GM18505 (cell line): ENCODE measurements at regions not wholly inside any gene's neighbourhood (a gene's known extent, or its start where the extent isn't known, plus 50 kb on each side); places are given as distances from the start of the nearest gene placed in this dataset.
A peak's percentile ranks its signal among the peaks of the same experiment; 100 is the strongest.

ENCODE experiments used
- ATAC-seq: cut with Tn5 transposase; IDR thresholded peaks from one replicate; pipeline ENCODE4 v1.9.1; 2021; ENCODE audit not compliant: unreplicated experiment
- POLR2A ChIP-seq: IDR thresholded peaks from 4 replicates; pipeline ENCODE4 v1.6.1; 2011; ENCODE audit warnings: borderline replicate concordance; ENCODE audit not compliant: insufficient read depth, insufficient read length; ENCODE audit errors: extremely low read depth

DNA sequence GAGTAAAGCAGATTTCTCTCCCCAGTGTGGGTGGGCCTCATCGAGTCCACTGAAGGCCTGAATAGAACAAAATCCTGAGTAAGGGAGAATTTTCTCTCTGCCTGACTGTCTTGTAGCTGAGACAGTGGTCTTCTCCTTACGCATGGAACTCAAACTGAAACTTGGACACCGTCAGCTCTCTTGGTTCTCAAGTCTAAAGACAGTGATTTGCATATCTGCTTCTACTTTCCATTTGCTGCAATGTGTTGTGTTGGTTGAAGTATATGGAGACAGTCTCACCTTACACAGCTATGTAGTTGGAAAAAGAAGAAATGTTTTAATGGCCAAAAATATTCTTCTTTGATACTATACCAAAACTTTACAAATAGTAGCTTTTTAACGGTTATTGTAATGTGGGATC lies 160.2 kb upstream of the LMNTD1 start:
- ATAC-seq: peak; percentile 98
- TF ChIP-seq POLR2A: no peak

DNA sequence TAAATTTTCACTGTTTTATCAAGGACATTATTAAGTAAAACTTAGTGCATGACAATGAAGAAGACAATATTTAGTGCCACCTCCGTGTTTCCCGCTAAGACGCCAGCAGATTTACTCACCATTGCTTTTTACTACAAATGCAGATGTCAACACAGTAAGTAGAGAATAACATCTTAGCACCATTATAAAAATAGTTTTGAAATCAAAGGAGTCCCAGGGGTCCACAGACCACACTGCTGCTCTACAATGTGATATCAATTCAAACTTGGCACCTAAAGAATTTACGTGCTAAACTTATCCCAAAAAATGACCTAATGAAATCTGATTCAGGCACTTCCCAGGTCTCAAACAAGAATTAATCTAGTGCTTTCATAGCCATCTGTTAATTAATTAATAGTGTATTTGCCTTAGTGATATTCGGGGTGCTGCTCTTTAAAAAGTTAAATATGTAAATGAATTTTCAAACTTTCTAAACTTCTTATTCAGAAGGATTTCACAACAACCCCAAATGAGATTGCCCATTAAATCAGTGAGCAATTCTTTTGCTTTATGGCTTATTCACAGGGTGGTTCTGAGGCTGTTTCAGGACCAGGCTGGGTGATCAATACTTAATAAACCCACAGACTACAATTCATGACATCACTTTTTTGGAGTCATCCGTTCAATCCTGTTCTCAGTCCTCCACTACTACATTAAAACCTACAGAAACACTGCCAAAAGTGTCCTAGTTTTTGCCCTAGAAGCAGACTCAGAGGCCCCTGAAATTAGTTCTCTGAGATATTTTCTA lies 161.3 kb upstream of the LMNTD1 start:
- no peak for ATAC-seq
- TF ChIP-seq POLR2A: no peak

DNA sequence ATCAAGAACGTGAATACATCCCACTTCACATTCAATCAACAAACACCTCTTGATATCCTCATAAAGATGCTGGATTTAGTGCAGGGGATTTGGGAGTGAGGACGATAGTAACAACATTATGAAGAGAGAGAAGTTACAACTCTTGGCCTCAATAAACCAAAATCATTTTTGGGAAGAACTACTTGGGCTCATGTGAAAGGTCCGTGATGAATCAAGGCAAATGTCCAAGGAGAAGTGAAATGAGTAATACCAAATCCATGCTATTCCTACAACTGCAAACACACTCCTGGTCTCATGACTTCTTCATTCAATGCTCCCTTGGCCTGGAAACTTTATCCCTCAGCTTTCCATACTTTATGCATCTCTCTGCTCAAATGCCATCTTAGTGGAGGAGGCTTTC lies 162.0 kb upstream of the LMNTD1 start:
- ATAC-seq: no peak
- no peak for TF ChIP-seq POLR2A

DNA sequence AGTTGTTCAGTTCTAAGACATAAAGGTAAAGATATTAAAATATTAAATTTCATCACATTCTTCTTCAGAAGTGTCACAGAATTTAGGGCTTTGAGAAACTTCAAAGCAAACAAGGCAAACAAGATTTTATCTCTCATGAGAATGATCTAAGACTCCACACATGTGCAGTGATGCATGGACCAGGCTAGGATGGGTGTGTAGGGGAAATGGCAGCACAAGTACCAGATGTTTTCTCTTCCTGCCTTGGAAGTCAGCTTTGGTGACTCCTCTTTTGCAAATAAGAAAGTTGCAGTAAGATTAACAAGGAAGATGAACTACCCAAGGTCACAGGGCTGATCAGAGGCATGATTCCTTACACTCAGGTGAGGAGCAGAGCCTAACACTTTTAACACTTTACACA lies 163.8 kb upstream of the LMNTD1 start:
- no peak for TF ChIP-seq POLR2A
- no peak for ATAC-seq

DNA sequence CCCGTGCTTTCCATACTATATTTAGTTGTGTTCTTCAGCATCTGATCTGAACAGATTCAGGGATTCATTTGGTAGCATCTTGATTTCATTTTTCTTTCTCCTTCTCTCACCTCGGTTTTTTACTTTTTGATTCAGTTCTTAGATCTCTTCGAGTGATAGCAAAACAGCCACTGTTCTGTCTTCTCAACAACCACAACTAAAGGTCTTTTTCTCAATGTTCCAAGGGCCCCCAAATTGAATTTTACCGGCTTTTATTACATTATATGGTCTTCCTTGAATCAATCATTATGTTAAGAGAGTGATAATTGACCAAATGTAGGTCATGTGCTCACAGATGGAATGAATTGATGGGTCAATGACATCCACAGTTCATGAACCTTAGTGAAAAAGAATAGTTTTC lies 164.5 kb upstream of the LMNTD1 start:
- no peak for ATAC-seq
- no peak for TF ChIP-seq POLR2A

DNA sequence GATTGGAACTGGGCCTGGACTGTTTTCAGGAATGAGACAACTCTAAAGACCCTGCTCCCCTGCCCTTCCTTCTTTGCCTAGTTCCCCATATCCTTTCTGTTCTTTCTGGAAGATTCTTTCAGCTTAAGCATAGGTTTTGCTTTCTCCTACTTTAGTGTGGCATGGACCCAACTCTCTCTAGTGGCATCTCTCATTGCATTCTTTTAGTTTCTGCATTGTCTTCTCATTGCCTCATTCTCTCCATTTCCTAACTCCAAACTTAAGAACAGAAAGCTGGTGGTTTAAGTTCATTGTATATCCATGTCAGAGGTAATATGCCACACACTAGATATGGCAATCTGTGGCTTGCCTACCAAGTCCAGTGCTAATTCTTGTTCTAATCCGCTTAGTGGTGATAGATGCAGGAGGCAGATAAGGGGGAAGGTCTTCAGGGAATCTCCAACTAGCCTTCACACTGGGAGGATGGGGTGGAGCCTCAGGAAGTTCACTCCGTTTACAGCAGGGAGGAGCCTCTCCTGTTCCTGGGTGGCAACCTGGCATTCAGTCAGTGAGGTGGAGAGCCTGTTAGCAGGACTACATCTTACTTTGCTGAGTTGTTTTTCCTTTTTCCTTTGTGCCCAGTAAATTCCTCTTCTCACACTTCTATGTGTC lies 165.1 kb upstream of the LMNTD1 start:
- ATAC-seq: no peak
- TF ChIP-seq POLR2A: no peak

DNA sequence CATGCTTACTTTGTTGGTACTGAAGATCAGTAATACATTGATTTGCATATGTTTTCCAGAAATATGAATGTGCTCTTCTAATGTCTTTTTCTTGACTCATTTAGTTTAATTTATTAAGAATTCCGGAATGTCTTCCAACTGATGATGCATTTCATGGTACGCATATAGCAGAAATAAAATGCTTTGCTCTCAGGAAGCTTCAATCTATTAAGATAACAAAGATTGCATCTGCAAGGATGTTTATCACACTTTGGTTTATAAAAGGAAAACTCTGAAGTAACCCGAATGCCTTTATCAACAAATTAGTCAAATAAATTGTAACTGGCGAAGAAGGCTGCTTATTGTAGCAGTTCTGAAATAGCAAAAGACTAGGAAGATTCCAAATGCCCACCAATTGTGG lies 166.4 kb upstream of the LMNTD1 start:
- TF ChIP-seq POLR2A: no peak
- ATAC-seq: no peak

DNA sequence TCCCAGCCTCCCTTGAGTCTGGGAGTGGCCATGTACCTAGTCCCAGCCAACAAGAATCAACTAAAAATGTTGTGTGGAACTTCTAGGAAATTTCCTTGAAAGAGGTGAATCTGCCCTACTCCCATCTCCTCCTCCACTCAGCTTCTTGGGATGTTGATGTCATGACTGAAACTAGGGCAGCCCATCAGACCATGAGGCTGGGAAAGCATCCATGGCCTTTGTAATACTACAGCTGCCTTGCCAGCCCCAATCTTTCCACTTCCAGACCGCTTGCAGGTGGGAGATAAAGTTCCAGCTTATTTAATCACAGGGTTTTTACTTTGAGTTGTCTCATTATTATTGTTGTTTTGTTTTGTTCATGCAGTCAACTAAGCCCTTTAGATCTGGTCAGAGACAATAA lies 170.3 kb upstream of the LMNTD1 start:
- no peak for ATAC-seq
- no peak for TF ChIP-seq POLR2A

DNA sequence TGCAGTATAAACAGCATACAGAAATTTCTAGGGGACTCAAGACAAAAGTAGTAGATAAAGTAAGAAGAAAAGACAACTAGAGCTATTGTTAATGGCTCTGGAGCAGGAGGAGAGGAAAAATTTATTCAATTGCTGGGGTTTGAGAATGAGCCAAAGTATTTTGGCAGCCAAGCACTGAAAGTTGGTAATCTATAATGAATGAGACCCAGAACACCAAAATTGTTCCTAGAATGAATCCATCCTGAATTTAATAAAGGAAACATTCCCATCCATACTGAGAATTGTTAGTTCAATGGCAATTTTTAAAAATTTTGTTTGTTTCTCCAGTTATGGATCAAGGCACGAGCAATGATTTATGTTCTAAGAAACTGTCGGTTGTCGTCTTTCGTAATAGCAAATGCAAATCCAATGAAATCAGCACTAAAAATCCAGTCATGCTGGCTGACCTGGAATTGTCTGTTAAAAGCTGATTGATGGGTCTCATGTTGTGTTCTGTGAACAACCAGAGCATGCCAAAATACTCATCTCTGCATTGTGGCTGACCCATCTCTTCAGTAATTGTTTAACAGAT lies 170.9 kb upstream of the LMNTD1 start:
- no peak for ATAC-seq
- no peak for TF ChIP-seq POLR2A

DNA sequence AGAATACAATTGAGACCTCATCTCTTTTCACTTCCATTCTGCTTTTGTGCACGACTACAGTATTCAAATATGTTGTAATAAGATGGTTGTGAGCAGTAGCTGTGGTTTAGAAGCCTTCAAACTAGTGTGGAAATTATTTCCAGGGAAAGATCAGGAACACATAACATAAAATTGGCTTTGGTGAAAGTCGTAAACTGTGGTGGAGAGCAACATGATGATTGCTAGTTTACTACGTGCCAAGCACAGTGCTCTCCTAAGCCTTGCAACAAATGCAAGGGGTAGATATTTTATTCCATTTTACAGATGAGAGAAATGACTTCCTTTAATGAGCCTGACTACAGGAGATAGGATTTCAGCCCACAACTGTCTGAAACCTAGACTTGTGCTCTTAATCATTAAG lies 172.4 kb upstream of the LMNTD1 start:
- TF ChIP-seq POLR2A: no peak
- no peak for ATAC-seq

DNA sequence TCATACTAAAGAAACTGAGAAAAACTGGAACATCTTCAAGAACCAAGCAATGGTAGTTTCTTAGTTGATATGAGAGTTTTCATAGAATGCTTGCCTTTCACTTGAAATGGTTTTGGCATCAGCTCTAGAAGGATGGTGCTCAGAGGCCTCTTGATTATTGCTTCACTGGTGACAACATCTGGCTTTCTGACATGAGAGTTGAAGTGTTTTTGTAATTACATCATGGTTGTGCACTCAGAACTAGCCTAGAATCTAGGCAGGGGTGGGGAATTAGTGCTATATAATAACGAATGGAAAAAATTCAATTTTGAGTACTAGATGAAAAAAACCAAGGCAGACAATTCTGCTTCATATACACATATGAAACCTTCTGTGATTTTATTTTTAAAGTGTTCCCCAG lies 172.8 kb upstream of the LMNTD1 start:
- no peak for ATAC-seq
- no peak for TF ChIP-seq POLR2A

DNA sequence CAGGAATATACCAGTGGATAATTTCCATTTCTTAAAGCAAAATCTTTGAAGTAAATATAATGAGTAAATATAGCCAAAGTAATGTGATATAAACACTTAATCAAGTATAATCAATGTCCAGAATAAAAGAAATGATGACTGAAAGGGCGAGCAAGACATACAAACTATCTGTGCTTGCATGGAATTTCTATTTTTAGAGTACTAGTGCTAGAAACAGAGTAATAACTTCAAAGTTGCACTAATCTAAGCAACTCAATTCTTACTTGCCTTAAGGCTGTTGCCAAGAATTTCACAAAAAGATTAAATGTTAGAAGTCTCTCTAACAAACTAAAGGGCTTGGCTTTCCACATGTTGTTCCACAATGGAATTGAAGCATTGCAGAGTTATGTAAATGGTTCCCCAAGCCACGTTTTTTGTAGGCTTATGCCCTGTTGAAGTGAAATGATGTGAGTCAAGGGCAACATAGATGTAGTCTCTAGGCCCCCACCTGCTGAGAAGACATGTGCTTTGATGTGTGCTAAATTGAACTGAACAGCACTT lies 175.0 kb upstream of the LMNTD1 start:
- no peak for ATAC-seq
- no peak for TF ChIP-seq POLR2A

DNA sequence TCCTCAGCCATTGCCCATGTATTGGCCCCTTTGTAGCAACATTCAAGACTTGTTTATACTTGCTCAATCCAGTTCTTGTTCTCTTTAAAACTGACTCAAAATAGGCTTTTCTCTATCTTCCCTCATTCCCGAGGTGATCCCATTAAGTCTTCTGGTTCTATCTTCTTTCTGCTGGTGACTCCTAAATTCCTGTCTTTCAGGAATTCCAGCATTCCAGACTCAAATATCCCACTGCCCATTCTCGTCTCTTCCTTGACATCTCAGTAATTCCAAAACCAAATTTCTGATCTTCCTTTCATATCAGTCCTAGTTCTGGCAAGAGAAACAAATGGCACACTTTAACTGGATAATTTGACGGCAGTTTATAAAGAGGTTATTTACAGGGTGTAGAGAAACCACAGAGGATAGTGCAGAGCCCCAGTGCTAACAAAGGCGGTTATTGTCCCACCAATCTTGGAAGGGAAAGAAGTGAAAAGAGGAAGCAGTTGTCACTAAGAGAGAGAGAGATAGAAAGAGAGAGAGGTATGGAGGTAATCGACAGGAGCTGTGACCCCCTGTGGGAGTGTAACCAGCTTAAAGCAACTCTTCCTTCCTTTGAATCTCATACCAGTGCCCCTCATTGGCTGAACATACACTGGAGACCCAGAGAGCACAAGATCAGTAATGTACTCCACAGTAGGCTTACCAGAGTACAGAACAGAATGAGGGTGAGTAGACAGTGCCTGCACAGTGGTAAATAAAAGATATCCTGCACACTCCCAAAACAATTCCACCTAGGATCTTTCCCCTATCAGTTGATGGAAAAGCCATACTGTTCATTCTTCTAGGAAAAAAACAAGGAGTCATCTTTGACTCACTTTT lies 177.6 kb upstream of the LMNTD1 start:
- ATAC-seq: no peak
- TF ChIP-seq POLR2A: no peak
